Trophoblast cell (in vitro differentiated cells and primary cell): ENCODE measurements at regions not wholly inside any gene's neighbourhood (a gene's known extent, or its start where the extent isn't known, plus 50 kb on each side); places are given as distances from the start of the nearest gene placed in this dataset.
"Not testable (repeated sequence)": the region's sequence is repeated elsewhere in the genome, so short reads cannot be mapped to it uniquely, and the experiment has no call there.

Experiments used
- DNase-seq, 2 donors: peaks; one replicate each; pipeline ENCODE4 v3.0.0-alpha.2; 2016
- H2AFZ ChIP-seq: 2 replicates; pipeline ENCODE4 v1.6.1; 2013; ENCODE audit warnings: low read length, moderate library complexity, mild to moderate bottlenecking; ENCODE audit not compliant: insufficient read depth, poor library complexity
- H2AK5ac ChIP-seq: 2 replicates; pipeline ENCODE4 v1.6.1; 2013; ENCODE audit warnings: mild to moderate bottlenecking, low read length
- H2BK120ac ChIP-seq: 2 replicates; pipeline ENCODE4 v1.6.1; 2013; ENCODE audit warnings: low read length, mild to moderate bottlenecking, moderate library complexity; ENCODE audit not compliant: insufficient read depth, poor library complexity
- H2BK12ac ChIP-seq: 2 replicates; pipeline ENCODE4 v1.6.1; 2013; ENCODE audit warnings: mild to moderate bottlenecking, low read length, moderate library complexity
- H2BK5ac ChIP-seq: 2 replicates; pipeline ENCODE4 v1.6.1; 2013; ENCODE audit warnings: low read length, low read depth, moderate library complexity, mild to moderate bottlenecking; ENCODE audit not compliant: poor library complexity
- H3K14ac ChIP-seq: 2 replicates; pipeline ENCODE4 v1.6.1; 2013; ENCODE audit warnings: mild to moderate bottlenecking, low read length
- H3K18ac ChIP-seq: 2 replicates; pipeline ENCODE4 v1.6.1; 2013; ENCODE audit warnings: mild to moderate bottlenecking, low read length
- H3K23ac ChIP-seq: 2 replicates; pipeline ENCODE4 v1.6.1; 2013; ENCODE audit warnings: low read length
- H3K27ac ChIP-seq: 2 replicates; pipeline ENCODE4 v1.5.1; 2013; ENCODE audit warnings: low read depth, mild to moderate bottlenecking, inconsistent platforms, low read length, moderate library complexity
- H3K27me3 ChIP-seq: 2 replicates; pipeline ENCODE4 v1.6.1; 2013; ENCODE audit warnings: inconsistent platforms, mild to moderate bottlenecking, low read length, moderate library complexity; ENCODE audit not compliant: insufficient read depth
- H3K36me3 ChIP-seq, 2 experiments: 1 replicate in 1 of 2; 2 replicates in 1 of 2; pipeline ENCODE4 v1.6.1; 2013; ENCODE audit warnings: low read length in 2 of 2, mild to moderate bottlenecking in 2 of 2, moderate library complexity in 1 of 2; ENCODE audit not compliant: insufficient read depth in 2 of 2, control insufficient read depth in 1 of 2
- H3K4ac ChIP-seq: 2 replicates; pipeline ENCODE4 v1.6.1; 2013; ENCODE audit warnings: low read depth, mild to moderate bottlenecking, low read length, moderate library complexity
- H3K4me1 ChIP-seq, 2 experiments: 1 replicate in 1 of 2; 2 replicates in 1 of 2; pipeline ENCODE4 v1.6.1; 2013; ENCODE audit warnings: low read length in 2 of 2, mild to moderate bottlenecking in 2 of 2, moderate library complexity in 1 of 2; ENCODE audit not compliant: insufficient read depth in 2 of 2, control insufficient read depth in 1 of 2
- H3K4me2 ChIP-seq: 2 replicates; pipeline ENCODE4 v1.6.1; 2013; ENCODE audit warnings: inconsistent platforms, mild to moderate bottlenecking, low read length, moderate library complexity
- H3K4me3 ChIP-seq: 2 replicates; pipeline ENCODE4 v1.5.1; 2013; ENCODE audit warnings: mild to moderate bottlenecking, low read depth, low read length, inconsistent platforms
- H3K79me1 ChIP-seq: one replicate; pipeline ENCODE4 v1.6.1; 2013; ENCODE audit warnings: low read length
- H3K79me2 ChIP-seq: 2 replicates; pipeline ENCODE4 v1.6.1; 2013; ENCODE audit warnings: low read length, mild to moderate bottlenecking; ENCODE audit not compliant: control insufficient read depth, insufficient read depth, poor library complexity
- H3K9ac ChIP-seq: 2 replicates; pipeline ENCODE4 v1.6.1; 2013; ENCODE audit warnings: mild to moderate bottlenecking, low read length
- H3K9me3 ChIP-seq: 2 replicates; pipeline ENCODE4 v1.6.1; 2013; ENCODE audit warnings: low read depth, mild to moderate bottlenecking, control low read depth, inconsistent platforms, low read length; ENCODE audit not compliant: insufficient read depth
- H4K12ac ChIP-seq: 2 replicates; pipeline ENCODE4 v1.6.1; 2013; ENCODE audit warnings: low read depth, mild to moderate bottlenecking, low read length, moderate library complexity
- H4K8ac ChIP-seq: 2 replicates; pipeline ENCODE4 v1.6.1; 2013; ENCODE audit warnings: low read depth, mild to moderate bottlenecking, low read length, moderate library complexity
- H4K91ac ChIP-seq: one replicate; pipeline ENCODE4 v1.6.1; 2013; ENCODE audit warnings: low read depth, mild to moderate bottlenecking, low read length, moderate library complexity
- WGBS: extraction: QIAGEN DNeasy Blood & Tissue Kit; methylation state at CpG from one replicate; pipeline ENCODE4 v1.1.7; 2013; ENCODE audit warnings: missing lambda C conversion rate; ENCODE audit not compliant: insufficient read length, insufficient coverage; ENCODE audit errors: extremely low coverage; 5-methylcytosine and 5-hydroxymethylcytosine counted together

- H3K18ac ChIP-seq: no peak overlapping the region
- WGBS: no CpG with 5 or more reads among the region's 4 CpGs
These were observed 929.5 kb upstream of the ALCAM start for GRCh38 chr3:104437131-104437750.

GRCh38 chr3:104437891-104438290 lies 928.8 kb upstream of the ALCAM start:
- no peak overlapping the region for H3K23ac ChIP-seq
- no peak overlapping the region for H2BK5ac ChIP-seq
- H3K4me1 ChIP-seq: peaks cover 0 to 3% of the 10 kb centered on the region in 2 experiments
- no peaks in the 10 kb centered on the region for H3K9me3 ChIP-seq
- no peaks in the 10 kb centered on the region for H3K27me3 ChIP-seq
- H3K9ac ChIP-seq: no peak overlapping the region
- H2BK12ac ChIP-seq: no peak overlapping the region
- H3K27ac ChIP-seq: no peak overlapping the region
- whole genome bisulfite sequencing: no CpG with 5 or more reads among the region's 1 CpG
- no peak overlapping the region for H3K18ac ChIP-seq
- H2AK5ac ChIP-seq: no peak overlapping the region
- no peaks in the 10 kb centered on the region for H3K36me3 ChIP-seq
- H4K91ac ChIP-seq: no peak overlapping the region
- H2BK120ac ChIP-seq: no peak overlapping the region
- H2AFZ ChIP-seq: no peak overlapping the region
- DNase-seq: peak; percentile 42 to 81
- H3K79me1 ChIP-seq: no peaks in the 10 kb centered on the region
- H3K4me2 ChIP-seq: no peak overlapping the region
- H3K4me3 ChIP-seq: no peak overlapping the region
- H4K12ac ChIP-seq: no peak overlapping the region
- H3K4ac ChIP-seq: no peak overlapping the region
- no peak overlapping the region for H3K14ac ChIP-seq
- H4K8ac ChIP-seq: no peak overlapping the region
- no peaks in the 10 kb centered on the region for H3K79me2 ChIP-seq

More at GRCh38 chr3:104437131-104437750, 929.5 kb upstream of the ALCAM start:
- peak overlapping the region; percentile 22 for H3K27ac ChIP-seq
- H3K36me3 ChIP-seq: no peaks in the 10 kb centered on the region
- H4K8ac ChIP-seq: no peak overlapping the region
- H2BK120ac ChIP-seq: no peak overlapping the region
- H3K23ac ChIP-seq: no peak overlapping the region
- no peak overlapping the region for H3K9ac ChIP-seq
- no peak overlapping the region for H4K91ac ChIP-seq
- peak; percentile 17 to 62 for DNase-seq
- H2BK12ac ChIP-seq: no peak overlapping the region
- no peak overlapping the region for H4K12ac ChIP-seq
- no peaks in the 10 kb centered on the region for H3K79me1 ChIP-seq
- H2AFZ ChIP-seq: no peak overlapping the region
- H3K14ac ChIP-seq: no peak overlapping the region
- no peak overlapping the region for H2AK5ac ChIP-seq
- H3K79me2 ChIP-seq: no peaks in the 10 kb centered on the region
- H3K4me3 ChIP-seq: no peak overlapping the region
- no peak overlapping the region for H2BK5ac ChIP-seq
- no peaks in the 10 kb centered on the region for H3K27me3 ChIP-seq
- no peak overlapping the region for H3K4ac ChIP-seq
- no peak overlapping the region for H3K4me2 ChIP-seq
- H3K9me3 ChIP-seq: no peaks in the 10 kb centered on the region
- H3K4me1 ChIP-seq: peaks cover 0 to 3% of the 10 kb centered on the region in 2 experiments

- no peak overlapping the region for H3K9ac ChIP-seq
- peak overlapping the region; percentile 4 for H3K27ac ChIP-seq
- no peak overlapping the region for H3K14ac ChIP-seq
- no peak overlapping the region for H4K12ac ChIP-seq
- H3K27me3 ChIP-seq: no peaks in the 10 kb centered on the region
- no peaks in the 10 kb centered on the region for H3K9me3 ChIP-seq
- no peak overlapping the region for H2BK5ac ChIP-seq
- no peak overlapping the region for H3K4me3 ChIP-seq
- H3K79me1 ChIP-seq: no peaks in the 10 kb centered on the region
- H3K23ac ChIP-seq: no peak overlapping the region
- no peak overlapping the region for H3K4ac ChIP-seq
- H4K91ac ChIP-seq: no peak overlapping the region
- no peak for DNase-seq
- no peaks in the 10 kb centered on the region for H3K79me2 ChIP-seq
- H3K36me3 ChIP-seq: no peaks in the 10 kb centered on the region
- WGBS: no CpG with 5 or more reads among the region's 1 CpG
- H3K4me2 ChIP-seq: no peak overlapping the region
- H2BK12ac ChIP-seq: no peak overlapping the region
- H4K8ac ChIP-seq: no peak overlapping the region
- no peak overlapping the region for H2AFZ ChIP-seq
- H2BK120ac ChIP-seq: no peak overlapping the region
- H3K18ac ChIP-seq: no peak overlapping the region
- peaks cover 0 to 3% of the 10 kb centered on the region in 2 experiments for H3K4me1 ChIP-seq
- H2AK5ac ChIP-seq: no peak overlapping the region
These were observed 928.0 kb upstream of the ALCAM start for GRCh38 chr3:104438706-104439105.

GRCh38 chr3:104445252-104445919 lies 921.3 kb upstream of the ALCAM start:
- not testable (repeated sequence) for H2BK5ac ChIP-seq, H3K4me1 ChIP-seq, H3K18ac ChIP-seq, H2BK12ac ChIP-seq, H3K4ac ChIP-seq, H3K79me2 ChIP-seq, H4K12ac ChIP-seq, H3K4me3 ChIP-seq, H3K23ac ChIP-seq, H2BK120ac ChIP-seq, H3K36me3 ChIP-seq, H3K9me3 ChIP-seq, H3K9ac ChIP-seq, H3K14ac ChIP-seq, DNase-seq, H3K79me1 ChIP-seq, H3K4me2 ChIP-seq, H4K8ac ChIP-seq, H4K91ac ChIP-seq, H2AK5ac ChIP-seq, H3K27me3 ChIP-seq, H3K27ac ChIP-seq, H2AFZ ChIP-seq
- no CpG with 5 or more reads among the region's 9 CpGs for WGBS
